Bone marrow (tissue), 2 donors: ENCODE measurements at regions not wholly inside any gene's neighbourhood (a gene's known extent, or its start where the extent isn't known, plus 50 kb on each side); places are given as distances from the start of the nearest gene placed in this dataset.

Experiments
- DNase-seq, 2 donors: peaks; one replicate each; lab custom pipeline; 2025; lab: John Stamatoyannopoulos, UW

DNA sequence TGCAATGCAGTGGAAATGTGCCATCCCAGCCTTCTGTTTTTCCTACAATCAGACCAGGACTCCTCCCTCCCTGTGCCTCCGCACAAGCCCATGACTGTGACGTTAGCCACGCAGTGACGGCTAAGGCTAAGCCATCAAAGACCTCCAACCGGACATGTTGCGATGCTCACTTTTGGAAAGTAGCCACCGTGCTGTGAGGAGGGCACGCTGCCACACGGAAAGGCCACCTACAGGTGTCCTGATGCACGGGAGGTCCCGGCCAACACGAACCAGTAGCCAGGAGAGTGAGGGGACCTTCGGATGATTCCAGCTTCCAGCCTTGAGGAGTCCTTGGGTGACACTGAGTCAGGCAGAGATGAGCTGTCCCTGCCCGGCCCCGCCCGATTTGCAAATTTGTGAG, 53.9 kb downstream of the FOXL1 start:
- no peak for DNase-seq

GRCh38 chr16:86632944-86633343, 54.6 kb downstream of the FOXL1 start:
- DNase-seq, result no peak

DNA sequence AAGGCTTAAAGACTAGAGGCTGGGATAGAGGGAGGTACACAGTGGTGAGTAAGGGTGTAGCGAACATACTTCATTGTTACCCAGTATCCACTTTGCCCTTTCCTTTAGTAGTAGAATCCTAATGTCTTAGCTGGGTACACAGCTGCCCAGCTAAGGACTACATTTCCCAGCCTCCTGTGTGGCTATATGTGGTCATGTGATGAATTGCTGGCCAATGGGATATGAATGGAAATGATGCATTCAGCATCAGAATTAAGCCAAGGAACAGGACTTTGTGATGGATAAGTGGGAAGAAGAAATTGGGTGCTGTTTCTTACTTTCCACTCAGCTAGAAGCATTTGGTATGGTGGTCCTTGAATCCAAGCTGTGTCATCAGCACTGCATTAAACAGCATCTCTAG, 55.9 kb downstream of the FOXL1 start:
- no peak for DNase-seq

- DNase-seq, result no peak
Observed at GRCh38 chr16:86635176-86635876, 57.0 kb downstream of the FOXL1 start.

DNA sequence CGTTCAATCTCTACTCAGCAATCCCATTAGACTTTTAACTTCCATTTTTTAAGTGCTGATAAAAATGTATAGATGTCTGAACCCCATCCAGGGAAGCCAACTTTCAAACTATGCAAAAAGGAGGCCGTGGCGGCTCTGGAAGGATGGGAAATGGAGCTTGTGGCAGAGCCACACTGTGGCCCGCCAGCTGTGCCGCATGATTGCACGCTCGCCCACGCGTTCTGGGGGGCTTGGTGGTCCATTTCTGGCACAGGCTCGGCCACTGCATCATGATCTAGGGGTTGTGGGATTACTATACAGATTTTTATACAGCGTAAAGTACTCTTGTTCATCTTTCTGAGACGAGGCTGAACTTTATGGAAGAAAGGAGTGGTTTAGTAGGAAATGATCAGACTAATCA, 57.6 kb downstream of the FOXL1 start:
- no peak for DNase-seq

DNA sequence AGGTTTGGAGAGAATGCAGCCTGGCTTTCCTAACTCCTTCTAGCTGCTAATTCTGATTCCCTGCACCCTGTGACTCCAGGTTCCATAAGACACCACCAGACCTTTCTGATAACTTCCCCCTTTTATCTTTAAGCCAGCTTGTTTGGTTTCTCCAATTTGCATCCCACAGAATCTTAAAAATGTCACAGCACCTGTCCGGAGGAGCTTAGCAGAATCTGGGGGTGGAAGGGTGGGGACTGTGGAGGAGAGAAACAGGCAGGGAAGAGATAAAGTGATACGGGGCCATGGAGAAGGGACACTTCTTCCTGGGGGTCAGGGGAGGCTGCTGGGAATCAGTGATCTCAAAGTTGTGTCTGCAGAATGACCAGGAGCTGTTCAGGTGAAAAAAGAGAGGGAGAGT, 59.4 kb downstream of the FOXL1 start:
- no peak for DNase-seq

DNA sequence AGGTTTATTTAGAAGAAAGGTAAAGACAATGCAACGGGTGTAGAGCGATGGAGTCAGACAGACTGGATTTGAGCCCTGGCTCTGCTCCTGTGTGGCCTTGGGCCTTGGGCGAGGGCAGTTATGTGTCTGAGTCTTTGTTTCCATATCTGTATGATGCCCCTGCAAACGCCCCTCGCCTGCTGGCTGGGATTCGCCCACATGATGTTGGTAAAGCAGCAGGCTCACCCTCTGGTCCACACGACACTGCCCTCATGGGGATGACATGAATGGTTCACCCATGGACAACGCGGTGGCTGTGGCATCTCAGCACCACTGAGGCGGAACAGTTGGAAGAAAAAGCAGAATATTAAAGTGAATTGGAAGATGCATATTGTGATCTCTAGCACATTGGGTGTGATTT, 60.3 kb downstream of the FOXL1 start:
- DNase-seq, result no peak

DNA sequence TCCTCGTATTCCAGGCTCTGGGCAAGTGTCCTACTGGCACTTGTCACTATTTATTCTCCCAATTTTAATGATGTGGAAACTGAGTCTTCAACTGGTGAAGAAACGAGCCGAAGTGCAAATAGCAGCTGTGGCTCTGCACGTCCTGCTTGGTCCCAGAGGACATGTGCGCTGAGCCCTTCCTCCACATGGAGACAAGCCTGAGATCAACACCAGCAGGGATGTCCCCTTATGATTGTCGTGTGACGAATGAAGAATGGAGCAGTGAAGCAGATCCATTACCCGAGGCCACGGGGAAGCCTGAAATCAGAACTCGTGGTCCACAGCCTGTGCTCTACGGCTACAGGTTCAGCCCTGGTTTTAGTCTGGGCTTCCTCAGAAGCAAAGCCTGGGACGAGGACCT, 61.0 kb downstream of the FOXL1 start:
- no peak for DNase-seq

GRCh38 chr16:86640265-86640843, 62.0 kb downstream of the FOXL1 start:
- no peak for DNase-seq

DNA sequence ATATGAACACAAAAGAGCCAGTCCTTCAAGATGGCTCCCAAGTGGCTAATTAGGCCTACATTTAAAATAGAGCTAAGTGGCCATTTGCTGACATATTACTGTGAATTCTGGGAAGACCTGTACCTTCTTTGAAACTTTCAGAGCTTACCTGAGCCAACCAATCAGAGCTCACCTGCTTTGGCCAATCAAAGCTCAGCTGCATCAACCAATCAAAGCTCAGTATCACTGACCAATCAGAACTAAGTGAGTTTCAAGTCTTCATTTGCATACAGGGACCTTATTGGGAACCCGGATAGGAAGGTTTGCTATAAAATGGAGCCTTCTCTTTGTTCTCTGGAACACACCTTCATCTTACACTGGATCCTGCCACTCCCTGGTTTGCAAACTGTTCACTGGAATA, 63.7 kb downstream of the FOXL1 start:
- no peak for DNase-seq

- DNase-seq, result no peak
Observed at GRCh38 chr16:86643671-86644070, 65.3 kb downstream of the FOXL1 start.

- DNase-seq, result no peak
Observed at GRCh38 chr16:86647561-86647960, 69.2 kb downstream of the FOXL1 start.

DNA sequence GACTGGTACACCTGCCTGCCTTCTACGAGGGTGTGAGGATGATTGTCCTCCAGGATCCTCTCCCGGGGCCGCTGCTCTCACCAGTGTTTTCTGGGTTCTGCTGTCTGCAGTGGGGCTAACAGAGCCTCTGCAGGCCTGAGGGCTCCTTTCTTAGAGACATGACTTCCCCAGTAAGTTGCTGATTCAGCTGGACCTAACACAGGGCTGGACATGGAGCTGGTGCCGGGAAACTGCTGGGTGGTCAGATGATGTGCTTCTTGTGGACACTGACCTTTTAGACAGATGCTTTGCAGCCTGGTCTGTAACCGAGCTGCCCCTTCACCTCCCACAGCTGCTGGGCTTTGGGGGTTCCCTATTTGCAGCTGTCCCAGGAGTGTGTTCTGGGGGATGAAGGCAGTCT, 71.5 kb downstream of the FOXL1 start:
- DNase-seq, result no peak

GRCh38 chr16:86651013-86651627, 72.8 kb downstream of the FOXL1 start:
- no peak for DNase-seq

- no peak for DNase-seq
Observed at GRCh38 chr16:86651823-86652222, 73.5 kb downstream of the FOXL1 start.

DNA sequence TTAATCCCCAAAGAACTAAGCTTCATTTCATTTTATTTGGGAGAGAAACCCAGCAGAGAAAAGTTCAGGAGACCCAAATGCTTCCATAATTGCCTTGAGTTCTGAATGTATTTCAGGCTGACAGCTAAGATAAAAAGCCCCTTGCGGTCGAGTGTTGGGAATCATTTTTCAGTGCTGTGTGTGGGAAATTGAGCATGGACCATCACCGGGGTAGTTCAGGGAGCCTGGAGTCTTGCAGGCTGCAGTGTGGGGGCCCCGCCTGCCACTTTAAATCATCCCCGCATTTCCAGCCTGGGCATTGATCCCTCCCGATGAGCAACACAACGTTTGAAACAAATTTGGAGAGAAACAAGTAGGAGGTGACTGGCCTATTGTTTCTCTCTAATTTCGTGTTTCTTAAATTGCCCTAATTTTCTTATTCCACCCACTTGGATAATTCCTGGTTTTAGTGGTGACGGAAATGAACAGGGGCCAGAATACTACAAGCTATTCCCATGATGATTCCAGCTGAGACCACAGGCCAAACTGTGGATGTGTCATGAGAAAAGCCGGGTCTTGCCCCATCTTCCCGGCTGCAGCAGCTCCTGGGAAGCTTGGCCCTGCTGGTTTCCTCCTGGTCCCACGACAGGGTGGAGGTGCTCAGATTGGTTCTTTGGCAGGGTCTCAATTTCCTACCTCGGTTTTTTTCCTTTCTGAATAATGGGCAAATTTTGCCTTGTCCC, 75.1 kb downstream of the FOXL1 start:
- no peak for DNase-seq

GRCh38 chr16:86657972-86658371, 79.6 kb downstream of the FOXL1 start:
- no peak for DNase-seq

GRCh38 chr16:86660623-86661022, 82.3 kb downstream of the FOXL1 start:
- DNase-seq, result no peak

- DNase-seq, result no peak
Observed at GRCh38 chr16:86661706-86662105, 83.4 kb downstream of the FOXL1 start.

GRCh38 chr16:86662195-86662594, 83.8 kb downstream of the FOXL1 start:
- no peak for DNase-seq

- DNase-seq, result no peak
Observed at GRCh38 chr16:86662740-86663139, 84.4 kb downstream of the FOXL1 start.

DNA sequence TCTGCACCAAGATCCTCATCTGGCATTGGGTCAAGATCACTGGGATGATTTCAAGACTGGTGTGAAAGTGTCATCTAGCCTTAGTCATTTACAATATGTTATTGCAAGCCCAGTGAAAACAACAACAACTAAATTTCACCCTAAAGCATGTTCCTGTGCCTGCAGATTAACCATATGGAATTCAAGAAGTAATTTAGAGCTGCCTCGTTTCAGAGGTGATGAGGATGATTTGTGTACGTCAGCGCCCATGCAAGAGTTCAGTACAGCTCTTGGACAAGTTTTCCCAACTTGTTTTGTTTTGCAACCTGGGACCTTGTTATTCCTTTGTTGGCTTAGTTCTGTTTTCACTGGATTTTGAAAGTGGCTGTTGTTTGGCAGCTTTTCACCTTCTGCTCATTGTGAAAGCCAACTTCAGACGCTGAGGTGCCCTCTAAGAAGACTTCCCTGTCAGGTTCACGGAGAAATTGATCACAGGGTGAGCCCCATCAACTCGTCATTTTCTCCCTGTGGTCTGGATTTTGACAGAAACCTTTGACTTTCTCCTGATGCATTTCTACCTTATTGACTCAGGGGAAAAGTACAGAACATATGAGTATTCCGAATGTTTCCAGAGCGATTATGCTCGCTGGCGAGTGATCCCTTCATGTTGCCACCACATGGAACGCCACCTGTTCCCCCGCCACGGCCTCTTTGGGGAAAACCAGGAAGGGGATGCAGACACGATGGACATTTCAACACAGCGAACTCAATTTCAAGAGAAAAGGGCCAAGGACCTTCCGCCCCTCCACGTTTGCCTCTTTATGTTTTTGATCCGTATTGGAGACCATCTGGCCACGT, 85.6 kb downstream of the FOXL1 start:
- no peak for DNase-seq
